ENCODE measurements at regions not wholly inside any gene's neighbourhood (a gene's known extent, or its start where the extent isn't known, plus 50 kb on each side); places are given as distances from the start of the nearest gene placed in this dataset.

GRCh38 chr15:67000896-67001295 is 64.5 kb upstream of the SMAD3 start:
- TF ChIP-seq CTCF (IDR thresholded peaks at IDR 0.05; ENCODE audit: low read depth, low read length, missing control alignments): no peak
- in situ Hi-C loops (cut with HindIII; ENCODE audit: low sequenced_read_pairs): no loop called here
- no peak for DNase-seq (ENCODE audit: low read depth)

GRCh38 chr15:67002368-67002767 is 63.0 kb upstream of the SMAD3 start:
- no peak for DNase-seq (ENCODE audit: low read depth)
- in situ Hi-C loops (cut with HindIII; ENCODE audit: low sequenced_read_pairs): no loop called here
- TF ChIP-seq CTCF (IDR thresholded peaks at IDR 0.05; ENCODE audit: low read depth, low read length, missing control alignments): no peak
- H3K4me3 ChIP-seq (ENCODE audit: low read depth, low read length): no peak overlapping the region

More at GRCh38 chr15:67000896-67001295, 64.5 kb upstream of the SMAD3 start:
- no peak overlapping the region for H3K4me3 ChIP-seq (ENCODE audit: low read depth, low read length)

DNA sequence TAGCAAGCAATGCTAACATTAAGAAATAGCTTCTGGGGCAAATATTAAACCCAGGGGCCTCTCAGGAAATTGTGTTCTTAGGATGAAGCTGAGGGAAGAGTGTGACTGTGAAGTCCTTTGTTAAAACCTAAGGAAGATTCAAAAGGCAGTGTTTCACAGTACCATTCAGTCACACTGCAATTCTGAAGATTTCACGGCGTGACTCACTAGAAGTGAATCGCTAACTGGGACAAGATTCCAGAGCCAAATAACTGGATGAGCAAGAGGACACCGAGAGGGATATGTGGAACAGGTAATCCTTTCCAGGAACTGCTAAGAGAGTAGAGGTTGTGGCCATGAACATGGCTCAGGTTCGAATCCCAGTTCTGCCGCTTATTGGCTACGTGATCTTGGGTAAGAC is 61.8 kb upstream of the SMAD3 start:
- no peak overlapping the region for H3K4me3 ChIP-seq (ENCODE audit: low read depth, low read length)
- no peak for TF ChIP-seq CTCF (IDR thresholded peaks at IDR 0.05; ENCODE audit: low read depth, low read length, missing control alignments)
- no peak for DNase-seq (ENCODE audit: low read depth)
- in situ Hi-C loops (cut with HindIII; ENCODE audit: low sequenced_read_pairs): no loop called here

DNA sequence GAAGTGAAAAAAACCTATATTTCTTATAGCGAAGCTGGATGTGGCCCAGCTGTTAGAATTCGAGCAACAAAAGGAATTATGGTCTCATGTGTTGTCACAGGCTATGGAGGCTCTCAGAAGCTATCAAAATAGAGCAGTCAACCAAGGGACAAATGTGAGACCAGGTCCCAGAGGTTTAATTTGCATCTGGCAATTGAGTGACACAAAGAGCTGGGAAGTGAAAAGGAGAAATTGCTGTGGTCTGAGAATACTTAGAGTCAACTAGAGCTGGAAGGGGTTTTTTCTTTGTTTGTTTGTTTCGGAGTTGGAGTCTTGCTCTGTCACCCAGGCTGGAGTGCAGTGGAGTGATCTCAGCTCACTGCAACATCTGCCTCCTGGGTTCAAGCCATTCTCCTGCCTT is 61.3 kb upstream of the SMAD3 start:
- in situ Hi-C loops (cut with HindIII; ENCODE audit: low sequenced_read_pairs): no loop called here
- no peak for DNase-seq (ENCODE audit: low read depth)
- TF ChIP-seq CTCF (IDR thresholded peaks at IDR 0.05; ENCODE audit: low read depth, low read length, missing control alignments): no peak
- H3K4me3 ChIP-seq (ENCODE audit: low read depth, low read length): no peak overlapping the region

- no peak for TF ChIP-seq CTCF (IDR thresholded peaks at IDR 0.05; ENCODE audit: low read depth, low read length, missing control alignments)
- DNase-seq (ENCODE audit: low read depth): no peak
- no peak overlapping the region for H3K4me3 ChIP-seq (ENCODE audit: low read depth, low read length)
- in situ Hi-C loops (cut with HindIII; ENCODE audit: low sequenced_read_pairs): no loop called here
These were observed 60.0 kb upstream of the SMAD3 start for GRCh38 chr15:67005294-67005996.

- TF ChIP-seq CTCF (IDR thresholded peaks at IDR 0.05; ENCODE audit: low read depth, low read length, missing control alignments): no peak
- in situ Hi-C loops (cut with HindIII; ENCODE audit: low sequenced_read_pairs): no loop called here
- H3K4me3 ChIP-seq (ENCODE audit: low read depth, low read length): no peak overlapping the region
- DNase-seq (ENCODE audit: low read depth): no peak
These were observed 59.0 kb upstream of the SMAD3 start for GRCh38 chr15:67006083-67007065.

All from astrocyte of the cerebellum (primary cell).